Activated T-helper 2 cell treated with anti-CD3 and anti-CD28 coated beads, Interferon-gamma antibody, Interleukin-2, Interleukin-4, amounts not matched to agents 10 μg/mL and 5 μg/mL and 100 μg/mL, durations not matched to agents 14 hours and 24 hours and 36 hours (primary cell): ENCODE measurements at regions not wholly inside any gene's neighbourhood (a gene's known extent, or its start where the extent isn't known, plus 50 kb on each side); places are given as distances from the start of the nearest gene placed in this dataset.
"Not testable (repeated sequence)": the region's sequence is repeated elsewhere in the genome, so short reads cannot be mapped to it uniquely, and the experiment has no call there.

Source experiments
- DNase-seq: peaks from one replicate; pipeline ENCODE4 v3.0.0; 2021; ENCODE audit warnings: low spot score
- H3K27ac Mint-ChIP-seq: one replicate; pipeline ENCODE4 v1.8.0; 2021; ENCODE audit warnings: mixed read lengths
- H3K27me3 Mint-ChIP-seq: one replicate; pipeline ENCODE4 v1.8.0; 2021; ENCODE audit warnings: low read depth, mixed read lengths
- H3K36me3 Mint-ChIP-seq: one replicate; pipeline ENCODE4 v1.8.0; 2021; ENCODE audit warnings: low read depth, mixed read lengths
- H3K4me1 Mint-ChIP-seq: one replicate; pipeline ENCODE4 v1.8.0; 2021; ENCODE audit warnings: low read depth, mixed read lengths
- H3K4me3 Mint-ChIP-seq: one replicate; pipeline ENCODE4 v1.8.0; 2021; ENCODE audit warnings: low read depth, mild to moderate bottlenecking, moderate library complexity, mixed read lengths
- H3K9me3 Mint-ChIP-seq: one replicate; pipeline ENCODE4 v1.8.0; 2021; ENCODE audit warnings: mixed read lengths
- intact Hi-C: fragments of 100-400 bp; cut with micrococcal nuclease; formaldehyde crosslinking; loops from one replicate; pipeline ENCODE4 v1.15.1; 2023

- H3K27ac Mint-ChIP-seq: no peak overlapping the region
- H3K4me3 Mint-ChIP-seq: no peak overlapping the region
- no peak for DNase-seq
- H3K27me3 Mint-ChIP-seq: no peaks in the 10 kb centered on the region
- no peaks in the 10 kb centered on the region for H3K9me3 Mint-ChIP-seq
- intact Hi-C loops: no loop called here
- no peaks in the 10 kb centered on the region for H3K36me3 Mint-ChIP-seq
- H3K4me1 Mint-ChIP-seq: no peaks in the 10 kb centered on the region
Observed at GRCh38 chr5:118353970-118354369, 634.4 kb downstream of the DTWD2 start.

- no peak for DNase-seq
- no peaks in the 10 kb centered on the region for H3K27me3 Mint-ChIP-seq
- no peaks in the 10 kb centered on the region for H3K9me3 Mint-ChIP-seq
- no peak overlapping the region for H3K27ac Mint-ChIP-seq
- H3K36me3 Mint-ChIP-seq: no peaks in the 10 kb centered on the region
- intact Hi-C loops: no loop called here
- no peaks in the 10 kb centered on the region for H3K4me1 Mint-ChIP-seq
- no peak overlapping the region for H3K4me3 Mint-ChIP-seq
Observed at GRCh38 chr5:118336468-118336867, 651.9 kb downstream of the DTWD2 start.

- no peaks in the 10 kb centered on the region for H3K36me3 Mint-ChIP-seq
- H3K4me1 Mint-ChIP-seq: no peaks in the 10 kb centered on the region
- peaks cover 9% of the 10 kb centered on the region for H3K9me3 Mint-ChIP-seq
- H3K27ac Mint-ChIP-seq: no peak overlapping the region
- no peak overlapping the region for H3K4me3 Mint-ChIP-seq
- intact Hi-C loops: no loop called here
- no peak for DNase-seq
- H3K27me3 Mint-ChIP-seq: no peaks in the 10 kb centered on the region
Observed at GRCh38 chr5:118327389-118327788, 661.0 kb downstream of the DTWD2 start.

GRCh38 chr5:118326481-118327045, 661.8 kb downstream of the DTWD2 start:
- DNase-seq: no peak
- no peak overlapping the region for H3K4me3 Mint-ChIP-seq
- intact Hi-C loops: no loop called here
- H3K36me3 Mint-ChIP-seq: no peaks in the 10 kb centered on the region
- H3K27ac Mint-ChIP-seq: no peak overlapping the region
- H3K27me3 Mint-ChIP-seq: no peaks in the 10 kb centered on the region
- no peaks in the 10 kb centered on the region for H3K4me1 Mint-ChIP-seq
- peaks cover 9% of the 10 kb centered on the region for H3K9me3 Mint-ChIP-seq

- Mint-ChIP-seq H3K36me3 (no peaks in the 10 kb centered on the region), H3K27me3 (no peaks in the 10 kb centered on the region), H3K4me3 (no peak overlapping the region), H3K9me3 (peaks cover 9% of the 10 kb centered on the region), H3K27ac (no peak overlapping the region), H3K4me1 (no peaks in the 10 kb centered on the region)
- intact Hi-C loops: no loop called here
- no peak for DNase-seq
Observed at GRCh38 chr5:118325931-118326330, 662.4 kb downstream of the DTWD2 start.

- H3K9me3 Mint-ChIP-seq, intact Hi-C loops, H3K4me3 Mint-ChIP-seq, DNase-seq, H3K27ac Mint-ChIP-seq, H3K27me3 Mint-ChIP-seq, H3K4me1 Mint-ChIP-seq, H3K36me3 Mint-ChIP-seq: not testable (repeated sequence)
Observed at GRCh38 chr5:118323723-118324122, 664.6 kb downstream of the DTWD2 start.

GRCh38 chr5:118321081-118321480, 667.3 kb downstream of the DTWD2 start:
- H3K27ac Mint-ChIP-seq: no peak overlapping the region
- H3K36me3 Mint-ChIP-seq: no peaks in the 10 kb centered on the region
- intact Hi-C loops: no loop called here
- no peaks in the 10 kb centered on the region for H3K4me1 Mint-ChIP-seq
- H3K27me3 Mint-ChIP-seq: no peaks in the 10 kb centered on the region
- DNase-seq: no peak
- peaks cover 9% of the 10 kb centered on the region for H3K9me3 Mint-ChIP-seq
- H3K4me3 Mint-ChIP-seq: no peak overlapping the region

- DNase-seq: no peak
- Mint-ChIP-seq H3K4me3 (no peak overlapping the region), H3K4me1 (no peaks in the 10 kb centered on the region), H3K36me3 (no peaks in the 10 kb centered on the region), H3K27me3 (no peaks in the 10 kb centered on the region), H3K9me3 (peaks cover 9% of the 10 kb centered on the region), H3K27ac (no peak overlapping the region)
- intact Hi-C loops: no loop called here
Observed at GRCh38 chr5:118320121-118320520, 668.2 kb downstream of the DTWD2 start.

- H3K36me3 Mint-ChIP-seq: no peaks in the 10 kb centered on the region
- H3K9me3 Mint-ChIP-seq: no peaks in the 10 kb centered on the region
- no peaks in the 10 kb centered on the region for H3K4me1 Mint-ChIP-seq
- no peak for DNase-seq
- H3K27ac Mint-ChIP-seq: no peak overlapping the region
- H3K4me3 Mint-ChIP-seq: no peak overlapping the region
- H3K27me3 Mint-ChIP-seq: no peaks in the 10 kb centered on the region
- intact Hi-C loops: no loop called here
Observed at GRCh38 chr5:118314931-118315330, 673.4 kb downstream of the DTWD2 start.

- Mint-ChIP-seq H3K27ac (no peak overlapping the region), H3K27me3 (no peaks in the 10 kb centered on the region), H3K4me1 (no peaks in the 10 kb centered on the region), H3K4me3 (no peak overlapping the region), H3K9me3 (no peaks in the 10 kb centered on the region), H3K36me3 (no peaks in the 10 kb centered on the region)
- intact Hi-C loops: no loop called here
- DNase-seq: no peak
Observed at GRCh38 chr5:118311103-118311819, 677.1 kb downstream of the DTWD2 start.

GRCh38 chr5:118310401-118310800, 677.9 kb downstream of the DTWD2 start:
- Mint-ChIP-seq H3K4me3 (no peak overlapping the region), H3K27ac (no peak overlapping the region), H3K9me3 (no peaks in the 10 kb centered on the region), H3K4me1 (no peaks in the 10 kb centered on the region), H3K27me3 (no peaks in the 10 kb centered on the region), H3K36me3 (no peaks in the 10 kb centered on the region)
- DNase-seq: no peak
- intact Hi-C loops: no loop called here

- no peak for DNase-seq
- H3K27ac Mint-ChIP-seq: no peak overlapping the region
- no peaks in the 10 kb centered on the region for H3K27me3 Mint-ChIP-seq
- H3K36me3 Mint-ChIP-seq: no peaks in the 10 kb centered on the region
- intact Hi-C loops: no loop called here
- H3K4me3 Mint-ChIP-seq: no peak overlapping the region
- H3K4me1 Mint-ChIP-seq: no peaks in the 10 kb centered on the region
- H3K9me3 Mint-ChIP-seq: no peaks in the 10 kb centered on the region
Observed at GRCh38 chr5:118303296-118303695, 685.1 kb downstream of the DTWD2 start.

GRCh38 chr5:118302786-118303185, 685.6 kb downstream of the DTWD2 start:
- Mint-ChIP-seq H3K4me1 (no peaks in the 10 kb centered on the region), H3K36me3 (no peaks in the 10 kb centered on the region), H3K27ac (no peak overlapping the region), H3K9me3 (no peaks in the 10 kb centered on the region), H3K4me3 (no peak overlapping the region), H3K27me3 (no peaks in the 10 kb centered on the region)
- no peak for DNase-seq
- intact Hi-C loops: no loop called here
